Adrenal gland (tissue), 9 donors: ENCODE measurements at regions not wholly inside any gene's neighbourhood (a gene's known extent, or its start where the extent isn't known, plus 50 kb on each side); places are given as distances from the start of the nearest gene placed in this dataset.
"Not testable (repeated sequence)": the region's sequence is repeated elsewhere in the genome, so short reads cannot be mapped to it uniquely, and the experiment has no call there.

ENCODE experiments used
- DNase-seq, 7 donors: peaks; one replicate each; pipeline ENCODE4 v3.0.0-alpha.2; 2019 to 2020
- H3K27ac ChIP-seq, 5 donors: fragments of 200-600 bp; sonication (generic) in 4 of 5; 1 replicate in 3 of 5; 2 replicates in 2 of 5; pipeline versions ENCODE4 v1.5.1 to v1.8.0; 2016 to 2020; ENCODE audit warnings: mild to moderate bottlenecking in 1 of 5
- H3K27me3 ChIP-seq: fragments of 200-600 bp; 2 replicates; pipeline ENCODE4 v1.8.0; 2021
- H3K36me3 ChIP-seq, 2 donors: fragments of 200-600 bp; replicated peaks in 1 of 2; 1 replicate in 1 of 2; 2 replicates in 1 of 2; pipeline versions ENCODE4 v1.5.1 to v1.8.0; 2018 to 2022
- H3K4me1 ChIP-seq, 2 donors: fragments of 200-600 bp; replicated peaks in 1 of 2; 1 replicate in 1 of 2; 2 replicates in 1 of 2; pipeline versions ENCODE4 v1.5.1 to v1.8.0; 2018 to 2021
- H3K4me3 ChIP-seq, 4 donors: fragments of 200-600 bp; sonication (generic) in 3 of 4; one replicate each; pipeline ENCODE4 v1.5.1; 2016 to 2018
- H3K9me3 ChIP-seq, 3 donors: fragments of 200-600 bp; sonication (generic) in 1 of 3; replicated peaks in 1 of 3; 1 replicate in 2 of 3; 2 replicates in 1 of 3; pipeline versions ENCODE4 v1.5.1 to v1.8.0; 2016 to 2021
- POLR2A ChIP-seq, 2 donors: fragments of 450-650 bp; IDR thresholded peaks; one replicate each; pipeline ENCODE4 v1.6.1; 2017; ENCODE audit warnings: antibody characterized with exemption in 2 of 2, mild to moderate bottlenecking in 2 of 2, moderate library complexity in 1 of 2
- WGBS, 4 donors: extraction: QIAGEN DNeasy Blood & Tissue Kit in 2 of 4; methylation state at CpG; one replicate each; pipeline versions ENCODE4 v1.1.5 to v1.1.7; 2013 to 2017; 5-methylcytosine and 5-hydroxymethylcytosine counted together
- intact Hi-C, 2 donors: fragments of 100-400 bp; cut with DNase I; formaldehyde crosslinking; loops; one replicate each; pipeline versions ENCODE4 v1.14.1 to v1.15.0; 2022 to 2023
- TF ChIP-seq, protein P1 (sequence below), 6 experiments: fragments of 450-650 bp in 4 of 6; fragments of 200-600 bp in 2 of 6; sonication (generic) in 1 of 6; IDR thresholded peaks; 1 replicate in 5 of 6; 2 replicates in 1 of 6; pipeline versions ENCODE4 v1.5.1 to v1.8.0; 2016 to 2021; ENCODE audit warnings: antibody characterized with exemption in 6 of 6, mild to moderate bottlenecking in 2 of 6, moderate library complexity in 1 of 6
- donor health status: healthy with polysubstance abuse.
- donor health status: Bipolar disorder and iron deficiency.
- donor health status: DM: yes; HTN: yes; CAD: no.
- donor health status: DM: no; HTN: no; CAD: no.
- donor health status: DM: no; HTN: no; CAD: no.

DNA sequence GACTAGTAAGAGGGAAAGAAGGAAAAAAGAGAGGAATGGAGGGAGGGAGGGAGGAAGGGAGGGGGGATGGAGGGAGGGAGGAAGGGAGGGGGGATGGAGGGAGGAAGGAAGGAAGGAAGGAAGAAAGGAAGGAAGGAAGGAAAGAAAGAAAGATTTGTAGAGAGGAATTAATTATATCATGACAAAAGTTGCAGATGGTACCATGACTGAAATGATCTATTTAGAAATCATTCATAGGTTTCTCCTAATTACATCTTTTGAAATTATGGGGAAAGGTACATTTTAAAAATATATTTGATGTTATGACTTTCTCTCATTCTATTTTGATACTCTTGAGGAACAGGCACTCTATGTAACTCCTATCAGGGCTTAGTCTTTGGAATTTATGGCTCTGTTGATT lies 236.2 kb upstream of the BTG1 start:
- intact Hi-C loops: no loop called here
- Histone ChIP-seq H3K4me1 (no peaks in the 10 kb centered on the region), H3K36me3 (no peaks in the 10 kb centered on the region), H3K4me3 (no peak overlapping the region), H3K27ac (no peak overlapping the region), H3K9me3 (no peaks in the 10 kb centered on the region), H3K27me3 (no peaks in the 10 kb centered on the region)
- no peak for DNase-seq
- TF ChIP-seq, protein P1, sequence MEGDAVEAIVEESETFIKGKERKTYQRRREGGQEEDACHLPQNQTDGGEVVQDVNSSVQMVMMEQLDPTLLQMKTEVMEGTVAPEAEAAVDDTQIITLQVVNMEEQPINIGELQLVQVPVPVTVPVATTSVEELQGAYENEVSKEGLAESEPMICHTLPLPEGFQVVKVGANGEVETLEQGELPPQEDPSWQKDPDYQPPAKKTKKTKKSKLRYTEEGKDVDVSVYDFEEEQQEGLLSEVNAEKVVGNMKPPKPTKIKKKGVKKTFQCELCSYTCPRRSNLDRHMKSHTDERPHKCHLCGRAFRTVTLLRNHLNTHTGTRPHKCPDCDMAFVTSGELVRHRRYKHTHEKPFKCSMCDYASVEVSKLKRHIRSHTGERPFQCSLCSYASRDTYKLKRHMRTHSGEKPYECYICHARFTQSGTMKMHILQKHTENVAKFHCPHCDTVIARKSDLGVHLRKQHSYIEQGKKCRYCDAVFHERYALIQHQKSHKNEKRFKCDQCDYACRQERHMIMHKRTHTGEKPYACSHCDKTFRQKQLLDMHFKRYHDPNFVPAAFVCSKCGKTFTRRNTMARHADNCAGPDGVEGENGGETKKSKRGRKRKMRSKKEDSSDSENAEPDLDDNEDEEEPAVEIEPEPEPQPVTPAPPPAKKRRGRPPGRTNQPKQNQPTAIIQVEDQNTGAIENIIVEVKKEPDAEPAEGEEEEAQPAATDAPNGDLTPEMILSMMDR (IDR thresholded peaks at IDR 0.05): no peak
- no peak for TF ChIP-seq POLR2A (IDR thresholded peaks at IDR 0.05)

DNA sequence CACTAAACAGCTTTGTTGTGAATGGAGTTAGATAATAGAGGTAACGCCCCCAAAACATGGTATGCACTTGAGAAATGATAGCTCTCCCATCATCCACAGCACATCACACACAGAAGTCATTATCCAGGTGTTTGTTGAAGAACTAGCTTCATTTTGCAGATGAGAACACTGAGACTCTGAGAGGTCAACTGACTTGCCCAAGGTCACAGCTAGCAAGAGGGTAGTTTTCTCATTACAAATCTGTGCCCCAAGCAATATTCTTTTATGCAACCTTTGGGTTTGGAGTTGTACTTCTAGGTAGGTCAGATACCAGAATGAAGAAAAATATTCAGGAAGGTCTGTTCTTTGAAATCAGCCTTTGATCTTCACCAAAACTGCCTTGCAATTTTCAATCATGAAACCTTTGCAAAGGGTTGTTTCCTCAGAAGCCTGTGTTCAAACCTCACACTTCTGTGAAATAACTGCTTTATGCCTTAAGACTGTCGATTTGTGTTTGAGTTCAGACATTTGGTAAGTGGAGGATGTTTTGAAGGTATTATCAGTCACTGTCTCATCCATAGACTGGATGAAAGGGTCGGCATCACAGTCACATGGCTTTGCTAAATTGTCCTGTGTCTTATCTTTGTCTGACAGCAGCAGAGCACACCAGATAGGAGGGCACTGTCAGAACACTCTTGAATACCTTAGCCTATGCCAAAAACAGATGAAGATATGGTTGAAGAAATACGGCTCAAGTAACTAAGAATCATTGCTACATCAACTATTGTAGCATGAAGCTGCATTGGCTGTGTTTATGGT lies 233.2 kb upstream of the BTG1 start:
- Histone ChIP-seq H3K36me3 (no peaks in the 10 kb centered on the region), H3K9me3 (no peaks in the 10 kb centered on the region), H3K27ac (no peak overlapping the region), H3K27me3 (no peaks in the 10 kb centered on the region), H3K4me1 (no peaks in the 10 kb centered on the region), H3K4me3 (no peak overlapping the region)
- DNase-seq: no peak
- 61 to 80% (median 76%) methylated on average over 4 of the region's 4 CpGs for WGBS, 4 donors
- intact Hi-C loops: no loop called here
- TF ChIP-seq POLR2A (IDR thresholded peaks at IDR 0.05): no peak
- TF ChIP-seq, protein P1 (IDR thresholded peaks at IDR 0.05): no peak

DNA sequence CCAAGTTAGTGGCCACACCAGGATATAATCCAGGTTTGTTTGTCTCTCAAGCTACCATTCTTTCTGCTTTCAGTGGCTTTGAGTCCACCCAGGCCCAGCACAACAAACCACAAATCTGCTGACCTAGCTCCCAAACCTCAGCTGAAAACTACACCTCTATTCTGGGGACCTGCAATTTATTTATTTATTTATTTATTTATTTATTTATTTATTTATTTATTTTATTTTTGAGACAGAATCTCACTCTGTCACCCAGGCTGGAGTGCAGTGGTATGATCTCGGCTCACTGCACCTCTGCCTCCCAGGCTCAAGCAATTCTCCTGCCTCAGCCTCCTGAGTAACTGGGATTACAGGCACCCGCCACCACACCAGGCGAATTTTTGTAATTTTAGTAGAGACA lies 229.9 kb upstream of the BTG1 start:
- H3K4me1 ChIP-seq, H3K36me3 ChIP-seq, H3K27me3 ChIP-seq, intact Hi-C loops, H3K9me3 ChIP-seq, H3K4me3 ChIP-seq, DNase-seq, H3K27ac ChIP-seq: not testable (repeated sequence)
- 96 to 98% (median 98%) methylated on average over 3 of the region's 3 CpGs for WGBS, 4 donors

DNA sequence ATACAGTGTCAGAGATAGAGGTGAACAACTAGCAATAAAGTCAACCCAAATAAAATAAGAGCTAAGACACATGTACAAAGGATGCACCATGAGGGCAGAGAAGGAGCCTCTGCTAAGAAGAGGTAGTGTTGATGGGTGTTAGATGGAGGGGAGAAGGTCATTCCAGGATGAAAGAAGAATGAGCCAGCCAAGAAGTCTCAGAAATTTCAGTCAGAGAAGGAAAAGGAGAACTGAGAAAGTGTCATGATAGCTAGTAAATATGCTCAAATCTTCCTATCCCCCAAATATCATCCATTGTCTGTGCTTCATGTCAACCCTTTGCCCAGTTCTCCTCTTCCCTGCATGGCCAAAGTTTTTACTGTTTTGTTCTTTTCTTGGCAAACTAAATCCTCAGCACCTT lies 225.2 kb upstream of the BTG1 start:
- no peak overlapping the region for H3K4me3 ChIP-seq
- no peaks in the 10 kb centered on the region for H3K27me3 ChIP-seq
- DNase-seq: no peak
- H3K4me1 ChIP-seq: no peaks in the 10 kb centered on the region
- intact Hi-C loops: no loop called here
- no peaks in the 10 kb centered on the region for H3K9me3 ChIP-seq
- H3K27ac ChIP-seq: no peak overlapping the region
- H3K36me3 ChIP-seq: no peaks in the 10 kb centered on the region
- TF ChIP-seq, protein P1 (IDR thresholded peaks at IDR 0.05): no peak
- TF ChIP-seq POLR2A (IDR thresholded peaks at IDR 0.05): no peak

DNA sequence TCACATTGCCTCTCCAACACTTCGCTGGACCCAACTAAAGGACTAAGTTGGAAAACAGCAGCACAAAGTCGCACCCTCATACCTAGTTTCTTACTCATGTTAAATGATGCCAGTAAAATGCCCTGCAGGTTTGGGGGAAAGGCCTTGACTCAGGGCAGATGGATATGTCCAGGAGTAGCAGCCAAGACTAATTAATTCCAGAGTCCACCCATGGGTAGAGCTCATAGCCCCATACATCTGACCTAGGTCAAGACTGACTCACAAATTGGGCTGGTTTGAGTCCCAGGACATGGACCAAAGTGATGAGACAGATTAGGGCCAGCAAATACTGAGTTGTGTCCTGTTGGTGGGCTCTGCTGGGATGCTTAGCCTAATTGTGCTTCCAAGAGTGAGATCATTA lies 224.0 kb upstream of the BTG1 start:
- Histone ChIP-seq H3K27ac (no peak overlapping the region), H3K36me3 (no peaks in the 10 kb centered on the region), H3K9me3 (no peaks in the 10 kb centered on the region), H3K4me3 (no peak overlapping the region), H3K27me3 (no peaks in the 10 kb centered on the region), H3K4me1 (no peaks in the 10 kb centered on the region)
- intact Hi-C loops: no loop called here
- WGBS, 4 donors: 92 to 96% (median 95%) methylated on average over 2 of the region's 2 CpGs
- TF ChIP-seq, protein P1 (IDR thresholded peaks at IDR 0.05): no peak
- TF ChIP-seq POLR2A (IDR thresholded peaks at IDR 0.05): no peak
- no peak for DNase-seq
